IMR-90 (cell line): ENCODE measurements at regions not wholly inside any gene's neighbourhood (a gene's known extent, or its start where the extent isn't known, plus 50 kb on each side); places are given as distances from the start of the nearest gene placed in this dataset.

Source experiments
- ATAC-seq: fragments of 200-7000 bp; cut with Tn5 transposase; 2 replicates; pipeline ENCODE4 v1.9.1; 2020; ENCODE audit warnings: low read depth, mild to moderate bottlenecking, moderate library complexity
- BruUV-seq: library from RNA; stranded (reverse); fragments of 400-500 nt; replicated peaks from 2 replicates; lab custom pipeline; 2021; lab: Mats Ljungman, UMichigan
- CTCF ChIA-PET: fragments of 300-600 bp; formaldehyde crosslinking; extraction: SDS; loops from one replicate; lab custom pipeline; 2021; ENCODE audit warnings: antibody characterized with exemption; lab: Yijun Ruan, JAX
- POLR2A ChIA-PET: fragments of 300-600 bp; sonication (Branson Sonifier 250); formaldehyde crosslinking; loops from one replicate; lab custom pipeline; 2022; ENCODE audit warnings: antibody characterized with exemption; ENCODE audit not compliant: unreplicated experiment; lab: Charles Lee
- DNase-seq: peaks from one replicate; pipeline ENCODE4 v3.0.0; 2013
- H2AFZ ChIP-seq: replicated peaks from 2 replicates; pipeline ENCODE3; 2013; ENCODE audit warnings: low read length, mild to moderate bottlenecking; ENCODE audit not compliant: poor library complexity
- H2AK5ac ChIP-seq: 2 replicates; pipeline ENCODE4 v1.6.1; 2013; ENCODE audit warnings: low read depth, low read length, inconsistent platforms
- H2AK9ac ChIP-seq: replicated peaks from 2 replicates; pipeline ENCODE3; 2013; ENCODE audit warnings: mild to moderate bottlenecking, low read depth, low read length, moderate library complexity; ENCODE audit not compliant: poor library complexity
- H2BK120ac ChIP-seq: 2 replicates; pipeline ENCODE4 v1.6.1; 2013; ENCODE audit warnings: low read depth, low read length, inconsistent platforms
- H2BK15ac ChIP-seq: 3 replicates; pipeline ENCODE4 v1.6.1; 2013; ENCODE audit warnings: low read depth, low read length, inconsistent platforms
- H2BK20ac ChIP-seq: 2 replicates; pipeline ENCODE4 v1.6.1; 2013; ENCODE audit warnings: low read depth, mild to moderate bottlenecking, inconsistent platforms, low read length, moderate library complexity
- H2BK5ac ChIP-seq: 2 replicates; pipeline ENCODE4 v1.6.1; 2013; ENCODE audit warnings: mild to moderate bottlenecking, low read depth, low read length, inconsistent platforms; ENCODE audit not compliant: poor library complexity, severe bottlenecking
- H3K14ac ChIP-seq: replicated peaks from 2 replicates; pipeline ENCODE4 v1.6.1; 2013; ENCODE audit warnings: low read depth, low read length, inconsistent platforms
- H3K18ac ChIP-seq: 2 replicates; pipeline ENCODE4 v1.6.1; 2013; ENCODE audit warnings: low read depth, low read length, control low read depth
- H3K23ac ChIP-seq: 2 replicates; pipeline ENCODE4 v1.6.1; 2013; ENCODE audit warnings: low read depth, low read length, inconsistent platforms
- H3K27ac ChIP-seq: 2 replicates; pipeline ENCODE4 v1.5.1; 2013; ENCODE audit warnings: mild to moderate bottlenecking, control low read depth, low read length; ENCODE audit not compliant: insufficient read depth
- H3K27me3 ChIP-seq: 2 replicates; pipeline ENCODE4 v1.6.1; 2013; ENCODE audit warnings: low read length; ENCODE audit not compliant: control insufficient read depth, insufficient read depth
- H3K36me3 ChIP-seq: 2 replicates; pipeline ENCODE4 v1.6.1; 2013; ENCODE audit warnings: low read length, mixed read lengths; ENCODE audit not compliant: control insufficient read depth, insufficient read depth
- H3K4ac ChIP-seq: 2 replicates; pipeline ENCODE4 v1.6.1; 2013; ENCODE audit warnings: low read depth, low read length, inconsistent platforms
- H3K4me1 ChIP-seq: 2 replicates; pipeline ENCODE4 v1.6.1; 2013; ENCODE audit warnings: low read length, mixed read lengths; ENCODE audit not compliant: control insufficient read depth, insufficient read depth
- H3K4me2 ChIP-seq: 2 replicates; pipeline ENCODE4 v1.6.1; 2013; ENCODE audit warnings: low read depth, mild to moderate bottlenecking, control low read depth, low read length, moderate library complexity
- H3K4me3 ChIP-seq: 2 replicates; pipeline ENCODE4 v1.5.1; 2013; ENCODE audit warnings: low read depth, mild to moderate bottlenecking, control low read depth, low read length, moderate library complexity; ENCODE audit not compliant: insufficient read depth
- H3K56ac ChIP-seq: 2 replicates; pipeline ENCODE4 v1.6.1; 2013; ENCODE audit warnings: low read length, inconsistent platforms; ENCODE audit not compliant: insufficient read depth; ENCODE audit errors: extremely low read depth
- H3K79me1 ChIP-seq, 2 experiments: 2 replicates each; pipeline ENCODE4 v1.6.1; 2013; ENCODE audit warnings: low read length in 2 of 2, inconsistent platforms in 1 of 2, low read depth in 1 of 2
- H3K9ac ChIP-seq: 2 replicates; pipeline ENCODE4 v1.6.1; 2013; ENCODE audit warnings: low read depth, low read length, control low read depth
- H3K9me1 ChIP-seq: 2 replicates; pipeline ENCODE4 v1.6.1; 2013; ENCODE audit warnings: low read length, inconsistent platforms; ENCODE audit not compliant: insufficient read depth
- H3K9me3 ChIP-seq: 2 replicates; pipeline ENCODE4 v1.6.1; 2013; ENCODE audit warnings: low read length; ENCODE audit not compliant: control insufficient read depth, insufficient read depth
- H4K20me1 ChIP-seq: 2 replicates; pipeline ENCODE4 v1.6.1; 2013; ENCODE audit warnings: low read length, inconsistent platforms; ENCODE audit not compliant: insufficient read depth
- H4K5ac ChIP-seq: 2 replicates; pipeline ENCODE4 v1.6.1; 2013; ENCODE audit warnings: mild to moderate bottlenecking, low read depth, low read length, control low read depth
- H4K8ac ChIP-seq, 2 experiments: 2 replicates each; pipeline ENCODE4 v1.6.1; 2013; ENCODE audit warnings: low read depth in 2 of 2, low read length in 2 of 2, control low read depth in 1 of 2, inconsistent platforms in 1 of 2
- H4K91ac ChIP-seq: 2 replicates; pipeline ENCODE4 v1.6.1; 2013; ENCODE audit warnings: low read depth, low read length, inconsistent platforms; ENCODE audit not compliant: insufficient read depth
- BHLHE40 ChIP-seq: fragments of 150-350 bp; IDR thresholded peaks from 2 replicates; pipeline ENCODE4 v1.6.1; 2016; ENCODE audit warnings: mild to moderate bottlenecking, low read depth, low read length
- CEBPB ChIP-seq: IDR thresholded peaks from 2 replicates; pipeline ENCODE4 v1.6.1; 2012; ENCODE audit warnings: low read depth, low read length, improper control_type of control experiment
- CHD1 ChIP-seq: IDR thresholded peaks from 2 replicates; pipeline ENCODE4 v1.6.1; 2012; ENCODE audit warnings: low read depth, low read length, improper control_type of control experiment
- FOS ChIP-seq: fragments of 150-350 bp; IDR thresholded peaks from 2 replicates; pipeline ENCODE4 v1.6.1; 2016; ENCODE audit warnings: low read depth, low read length
- MAFK ChIP-seq: IDR thresholded peaks from 2 replicates; pipeline ENCODE4 v1.6.1; 2012; ENCODE audit warnings: low read depth, low read length, improper control_type of control experiment
- MAZ ChIP-seq: IDR thresholded peaks from 2 replicates; pipeline ENCODE4 v1.6.1; 2012; ENCODE audit warnings: low read depth, mild to moderate bottlenecking, low read length, improper control_type of control experiment, moderate library complexity, borderline replicate concordance
- NFE2L2 ChIP-seq: fragments of 150-350 bp; IDR thresholded peaks from 2 replicates; pipeline ENCODE4 v1.6.1; 2016; ENCODE audit warnings: low read depth, mild to moderate bottlenecking, low read length
- POLR2A ChIP-seq: IDR thresholded peaks from 2 replicates; pipeline ENCODE4 v1.6.1; 2012; ENCODE audit warnings: mild to moderate bottlenecking, low read depth, low read length
- RAD21 ChIP-seq: IDR thresholded peaks from 2 replicates; pipeline ENCODE4 v1.6.1; 2012; ENCODE audit warnings: low read length, improper control_type of control experiment
- RCOR1 ChIP-seq: IDR thresholded peaks from 2 replicates; pipeline ENCODE4 v1.6.1; 2012; ENCODE audit warnings: mild to moderate bottlenecking, low read length, improper control_type of control experiment; ENCODE audit not compliant: insufficient replicate concordance
- RFX5 ChIP-seq: IDR thresholded peaks from 2 replicates; pipeline ENCODE4 v1.8.0; 2012; ENCODE audit warnings: low read depth, mild to moderate bottlenecking, low read length, moderate library complexity
- SMC3 ChIP-seq: fragments of 150-350 bp; IDR thresholded peaks from 2 replicates; pipeline ENCODE4 v1.6.1; 2016; ENCODE audit warnings: low read depth, mild to moderate bottlenecking, antibody characterized with exemption, low read length, moderate library complexity
- dilution Hi-C: fragments of 300-500 bp; cut with HindIII; formaldehyde crosslinking; loops from one replicate; pipeline ENCODE4 v1.14.3; 2018; ENCODE audit warnings: low sequenced_read_pairs; ENCODE audit not compliant: unreplicated experiment
- in situ Hi-C: fragments of 300-500 bp; cut with MboI; formaldehyde crosslinking; loops from 3 replicates; pipeline ENCODE4 v1.14.3; 2019; ENCODE audit warnings: low sequenced_read_pairs, inconsistent platforms, mixed read lengths
- intact Hi-C: fragments of 100-400 bp; cut with micrococcal nuclease; formaldehyde crosslinking; loops from 2 replicates; pipeline ENCODE4 v1.10.0; 2022
- TF ChIP-seq, protein P1 (sequence below): fragments of 150-350 bp; IDR thresholded peaks from 2 replicates; pipeline ENCODE4 v1.6.1; 2016; ENCODE audit warnings: low read depth, mild to moderate bottlenecking, low read length, moderate library complexity, borderline replicate concordance

DNA sequence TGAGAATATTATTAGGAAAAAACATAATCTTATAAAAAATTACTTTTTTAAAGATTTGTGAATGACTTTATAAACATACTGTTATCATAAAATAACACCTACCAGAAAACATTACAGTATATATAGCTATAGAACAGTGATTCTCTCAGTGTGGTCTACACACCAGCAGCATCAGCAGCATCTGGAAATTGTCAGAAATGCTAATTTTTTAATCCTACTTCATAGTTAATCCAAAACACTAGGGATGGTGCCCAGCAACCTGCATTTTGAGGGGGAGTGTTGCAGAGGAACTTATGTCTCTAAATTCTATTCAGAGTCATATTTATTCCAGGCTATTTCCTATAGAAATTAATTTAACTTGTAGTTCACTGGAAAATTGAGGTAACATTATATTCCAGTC, 1107.8 kb downstream of the IGSF11 start:
- H4K5ac ChIP-seq = no peak overlapping the region
- ChIA-PET CTCF (no interaction called here), POLR2A (interaction anchor here (0.5 kb wide), 1 partner anchor 570 kb away, joined by 3 read pairs; no protein-coding TSS in a partner anchor)
- no peaks in the 10 kb centered on the region for H3K9me3 ChIP-seq
- no peaks in the 10 kb centered on the region for H3K4me1 ChIP-seq
- no peak overlapping the region for H3K4me3 ChIP-seq
- H3K18ac ChIP-seq = no peak overlapping the region
- no peak overlapping the region for H3K4me2 ChIP-seq
- no peak overlapping the region for H2BK120ac ChIP-seq
- no peak overlapping the region for H2AK9ac ChIP-seq
- H2BK20ac ChIP-seq = no peak overlapping the region
- H4K20me1 ChIP-seq = no peaks in the 10 kb centered on the region
- DNase-seq (no peak), ATAC-seq (no peak)
- H2BK15ac ChIP-seq = no peak overlapping the region
- in situ Hi-C loops = no loop called here
- H3K27me3 ChIP-seq = no peaks in the 10 kb centered on the region
- intact Hi-C loops = no loop called here
- no peak overlapping the region for H4K91ac ChIP-seq
- H2AFZ ChIP-seq = no peak overlapping the region
- H2BK5ac ChIP-seq = no peak overlapping the region
- no peak overlapping the region for H3K9ac ChIP-seq
- H2AK5ac ChIP-seq = no peak overlapping the region
- no peaks in the 10 kb centered on the region; a peak in 1 of 4 replicates for H3K79me1 ChIP-seq
- TF ChIP-seq POLR2A (no peak), SMC3 (no peak), RCOR1 (no peak), BHLHE40 (no peak), MAFK (no peak), CEBPB (no peak), RFX5 (no peak), MAZ (no peak), NFE2L2 (no peak), RAD21 (no peak), FOS (no peak), CHD1 (no peak)
- TF ChIP-seq, protein P1, sequence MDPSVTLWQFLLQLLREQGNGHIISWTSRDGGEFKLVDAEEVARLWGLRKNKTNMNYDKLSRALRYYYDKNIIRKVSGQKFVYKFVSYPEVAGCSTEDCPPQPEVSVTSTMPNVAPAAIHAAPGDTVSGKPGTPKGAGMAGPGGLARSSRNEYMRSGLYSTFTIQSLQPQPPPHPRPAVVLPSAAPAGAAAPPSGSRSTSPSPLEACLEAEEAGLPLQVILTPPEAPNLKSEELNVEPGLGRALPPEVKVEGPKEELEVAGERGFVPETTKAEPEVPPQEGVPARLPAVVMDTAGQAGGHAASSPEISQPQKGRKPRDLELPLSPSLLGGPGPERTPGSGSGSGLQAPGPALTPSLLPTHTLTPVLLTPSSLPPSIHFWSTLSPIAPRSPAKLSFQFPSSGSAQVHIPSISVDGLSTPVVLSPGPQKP = no peak
- no peak overlapping the region for H3K23ac ChIP-seq
- dilution Hi-C loops = no loop called here
- BruUV-seq = no TSS peak
- H3K4ac ChIP-seq = no peak overlapping the region
- H3K27ac ChIP-seq = no peak overlapping the region
- no peak overlapping the region for H4K8ac ChIP-seq
- no peaks in the 10 kb centered on the region for H3K36me3 ChIP-seq
- H3K9me1 ChIP-seq = no peaks in the 10 kb centered on the region
- H3K14ac ChIP-seq = no peak overlapping the region
- H3K56ac ChIP-seq = no peak overlapping the region
